ENCODE measurements at regions not wholly inside any gene's neighbourhood (a gene's known extent, or its start where the extent isn't known, plus 50 kb on each side); places are given as distances from the start of the nearest gene placed in this dataset.

GRCh38 chr13:104436555-104436954, 1370.3 kb upstream of the SLC10A2 start:
- no peaks in the 10 kb centered on the region for H3K4me1 ChIP-seq (ENCODE audit: low read depth, poor library complexity, severe bottlenecking)
- no peak overlapping the region for H3K9ac ChIP-seq
- no peak for TF ChIP-seq CTCF (conservative IDR thresholded peaks at IDR 0.05; ENCODE audit: low read depth, low read length)
- H3K27ac ChIP-seq, result no peak overlapping the region
- H3K79me2 ChIP-seq (ENCODE audit: insufficient read depth, low read depth), result no peaks in the 10 kb centered on the region
- no peak overlapping the region for H3K4me3 ChIP-seq (IDR thresholded peaks at IDR 0.05; ENCODE audit: insufficient read depth, low read depth, low read length)
- no peak overlapping the region for H3K4me2 ChIP-seq
- no peaks in the 10 kb centered on the region for H4K20me1 ChIP-seq (ENCODE audit: insufficient read depth)
- no peak overlapping the region for H2AFZ ChIP-seq (ENCODE audit: low read depth)
- no peaks in the 10 kb centered on the region for H3K36me3 ChIP-seq (ENCODE audit: insufficient read depth)
- H3K27me3 ChIP-seq (ENCODE audit: insufficient read depth, low read depth), result no peaks in the 10 kb centered on the region

GRCh38 chr13:104431895-104432294, 1365.7 kb upstream of the SLC10A2 start:
- Histone ChIP-seq H3K9ac (no peak overlapping the region), H4K20me1 (ENCODE audit: insufficient read depth) (no peaks in the 10 kb centered on the region), H3K27ac (no peak overlapping the region), H3K36me3 (ENCODE audit: insufficient read depth) (no peaks in the 10 kb centered on the region), H3K4me1 (ENCODE audit: low read depth, poor library complexity, severe bottlenecking) (peaks cover 7% of the 10 kb centered on the region), H3K4me2 (no peak overlapping the region), H3K27me3 (ENCODE audit: insufficient read depth, low read depth) (no peaks in the 10 kb centered on the region), H2AFZ (ENCODE audit: low read depth) (no peak overlapping the region), H3K4me3 (IDR thresholded peaks at IDR 0.05; ENCODE audit: insufficient read depth, low read depth, low read length) (no peak overlapping the region), H3K79me2 (ENCODE audit: insufficient read depth, low read depth) (no peaks in the 10 kb centered on the region)
- no peak for TF ChIP-seq CTCF (conservative IDR thresholded peaks at IDR 0.05; ENCODE audit: low read depth, low read length)

GRCh38 chr13:104426435-104426834, 1360.2 kb upstream of the SLC10A2 start:
- Histone ChIP-seq H3K4me3 (IDR thresholded peaks at IDR 0.05; ENCODE audit: insufficient read depth, low read depth, low read length) (no peak overlapping the region), H3K9ac (no peak overlapping the region), H3K4me1 (ENCODE audit: low read depth, poor library complexity, severe bottlenecking) (peaks cover 7% of the 10 kb centered on the region), H3K36me3 (ENCODE audit: insufficient read depth) (no peaks in the 10 kb centered on the region), H4K20me1 (ENCODE audit: insufficient read depth) (no peaks in the 10 kb centered on the region), H3K27me3 (ENCODE audit: insufficient read depth, low read depth) (no peaks in the 10 kb centered on the region), H3K27ac (no peak overlapping the region), H3K79me2 (ENCODE audit: insufficient read depth, low read depth) (no peaks in the 10 kb centered on the region), H2AFZ (ENCODE audit: low read depth) (no peak overlapping the region), H3K4me2 (no peak overlapping the region)
- no peak for TF ChIP-seq CTCF (conservative IDR thresholded peaks at IDR 0.05; ENCODE audit: low read depth, low read length)

GRCh38 chr13:104422668-104423067, 1356.5 kb upstream of the SLC10A2 start:
- Histone ChIP-seq H3K36me3 (ENCODE audit: insufficient read depth) (no peaks in the 10 kb centered on the region), H3K4me1 (ENCODE audit: low read depth, poor library complexity, severe bottlenecking) (no peaks in the 10 kb centered on the region), H2AFZ (ENCODE audit: low read depth) (no peak overlapping the region), H3K9ac (no peak overlapping the region), H3K27ac (no peak overlapping the region), H3K79me2 (ENCODE audit: insufficient read depth, low read depth) (no peaks in the 10 kb centered on the region), H4K20me1 (ENCODE audit: insufficient read depth) (no peaks in the 10 kb centered on the region), H3K4me3 (IDR thresholded peaks at IDR 0.05; ENCODE audit: insufficient read depth, low read depth, low read length) (no peak overlapping the region), H3K4me2 (no peak overlapping the region), H3K27me3 (ENCODE audit: insufficient read depth, low read depth) (no peaks in the 10 kb centered on the region)
- TF ChIP-seq CTCF (conservative IDR thresholded peaks at IDR 0.05; ENCODE audit: low read depth, low read length), result no peak

Data from KMS-11 (cell line).